ENCODE measurements at regions not wholly inside any gene's neighbourhood (a gene's known extent, or its start where the extent isn't known, plus 50 kb on each side); places are given as distances from the start of the nearest gene placed in this dataset.
"Not testable (repeated sequence)": the region's sequence is repeated elsewhere in the genome, so short reads cannot be mapped to it uniquely, and the experiment has no call there.

GRCh38 chr12:116664085-116664484, 73.8 kb downstream of the SPRING1 start:
- in situ Hi-C loops (cut with MboI; ENCODE audit: low sequenced_read_pairs in 4 of 4) (no loop called here), intact Hi-C loops (cut with DNase I; ENCODE audit: low total_unique reads) (no loop called here)

GRCh38 chr12:116662612-116663144, 75.2 kb downstream of the SPRING1 start:
- peak overlapping the region in 3 of 4 donors; percentile 16 to 44 (median 37) for H3K27ac ChIP-seq
- H3K27me3 ChIP-seq = no peaks in the 10 kb centered on the region
- H3K9me3 ChIP-seq = no peaks in the 10 kb centered on the region
- H3K4me3 ChIP-seq = peak overlapping the region in 1 of 4 donors; percentile 3
- peaks cover 13 to 22% of the 10 kb centered on the region in 2 donors for H3K4me1 ChIP-seq
- DNase-seq = no peak
- no peak for TF ChIP-seq POLR2A (IDR thresholded peaks at IDR 0.05)
- TF ChIP-seq, protein P1, sequence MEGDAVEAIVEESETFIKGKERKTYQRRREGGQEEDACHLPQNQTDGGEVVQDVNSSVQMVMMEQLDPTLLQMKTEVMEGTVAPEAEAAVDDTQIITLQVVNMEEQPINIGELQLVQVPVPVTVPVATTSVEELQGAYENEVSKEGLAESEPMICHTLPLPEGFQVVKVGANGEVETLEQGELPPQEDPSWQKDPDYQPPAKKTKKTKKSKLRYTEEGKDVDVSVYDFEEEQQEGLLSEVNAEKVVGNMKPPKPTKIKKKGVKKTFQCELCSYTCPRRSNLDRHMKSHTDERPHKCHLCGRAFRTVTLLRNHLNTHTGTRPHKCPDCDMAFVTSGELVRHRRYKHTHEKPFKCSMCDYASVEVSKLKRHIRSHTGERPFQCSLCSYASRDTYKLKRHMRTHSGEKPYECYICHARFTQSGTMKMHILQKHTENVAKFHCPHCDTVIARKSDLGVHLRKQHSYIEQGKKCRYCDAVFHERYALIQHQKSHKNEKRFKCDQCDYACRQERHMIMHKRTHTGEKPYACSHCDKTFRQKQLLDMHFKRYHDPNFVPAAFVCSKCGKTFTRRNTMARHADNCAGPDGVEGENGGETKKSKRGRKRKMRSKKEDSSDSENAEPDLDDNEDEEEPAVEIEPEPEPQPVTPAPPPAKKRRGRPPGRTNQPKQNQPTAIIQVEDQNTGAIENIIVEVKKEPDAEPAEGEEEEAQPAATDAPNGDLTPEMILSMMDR (IDR thresholded peaks at IDR 0.05 in 4 of 5, conservative IDR thresholded peaks at IDR 0.05 in 1 of 5) = no peak
- no peaks in the 10 kb centered on the region for H3K36me3 ChIP-seq
- in situ Hi-C loops (cut with MboI; ENCODE audit: low sequenced_read_pairs in 4 of 4) = no loop called here
- ATAC-seq = no peak
- intact Hi-C loops (cut with DNase I; ENCODE audit: low total_unique reads) = no loop called here

More at GRCh38 chr12:116664085-116664484, 73.8 kb downstream of the SPRING1 start:
- ATAC-seq = no peak
- Histone ChIP-seq H3K27ac (no peak overlapping the region), H3K4me3 (no peak overlapping the region), H3K9me3 (no peaks in the 10 kb centered on the region), H3K27me3 (no peaks in the 10 kb centered on the region), H3K4me1 (peaks cover under 1 to 16% of the 10 kb centered on the region in 2 donors), H3K36me3 (no peaks in the 10 kb centered on the region)
- no peak for DNase-seq
- TF ChIP-seq POLR2A (IDR thresholded peaks at IDR 0.05) = no peak
- TF ChIP-seq, protein P1 (IDR thresholded peaks at IDR 0.05 in 4 of 5, conservative IDR thresholded peaks at IDR 0.05 in 1 of 5) = no peak

DNA sequence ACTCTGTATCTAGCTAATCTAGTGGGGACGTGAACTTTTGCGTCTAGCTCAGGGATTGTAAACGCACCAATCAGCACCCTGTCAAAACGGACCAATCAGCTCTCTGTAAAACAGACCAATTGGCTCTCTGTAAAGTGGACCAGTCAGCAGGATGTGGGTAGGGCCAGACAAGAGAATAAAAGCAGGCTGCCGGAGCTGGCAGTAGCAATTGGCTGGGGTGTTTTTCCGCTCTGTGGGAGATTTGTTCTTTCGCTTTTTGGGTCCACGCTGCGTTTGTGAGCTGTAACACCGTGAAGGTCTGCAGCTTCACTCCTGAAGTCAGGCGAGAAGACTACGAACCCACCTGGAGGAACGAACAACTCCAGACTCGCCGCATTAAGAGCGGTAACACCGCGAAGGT, 76.5 kb downstream of the SPRING1 start:
- in situ Hi-C loops (cut with MboI; ENCODE audit: low sequenced_read_pairs in 4 of 4) = no loop called here
- H3K4me3 ChIP-seq = no peak overlapping the region

DNA sequence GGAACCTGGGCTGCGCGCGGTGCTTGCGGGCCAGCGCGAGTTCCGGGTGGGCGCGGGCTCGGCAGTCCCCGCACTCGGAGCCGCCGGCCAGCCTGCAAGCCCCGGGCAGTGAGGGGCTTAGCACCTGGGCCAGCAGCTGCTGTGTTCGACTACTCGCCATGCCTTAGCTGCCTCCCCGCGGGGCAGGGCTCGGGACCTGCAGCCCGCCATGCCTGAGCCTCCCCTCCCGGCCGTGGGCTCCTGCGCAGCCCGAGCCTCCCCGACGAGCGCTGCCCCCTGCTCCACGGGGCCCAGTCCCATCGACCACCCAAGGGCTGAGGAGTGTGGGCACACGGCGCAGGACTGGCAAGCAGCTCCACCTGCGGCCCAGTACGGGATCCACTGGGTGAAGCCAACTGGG, 77.1 kb downstream of the SPRING1 start:
- H3K27ac ChIP-seq; intact Hi-C loops (cut with DNase I; ENCODE audit: low total_unique reads); H3K27me3 ChIP-seq; in situ Hi-C loops (cut with MboI; ENCODE audit: low sequenced_read_pairs in 4 of 4); ATAC-seq; H3K36me3 ChIP-seq; H3K9me3 ChIP-seq; H3K4me3 ChIP-seq; DNase-seq: not testable (repeated sequence)
- H3K4me1 ChIP-seq = peaks cover 13 to 17% of the 10 kb centered on the region in 2 donors

More for the DNA sequence above, 76.5 kb downstream of the SPRING1 start:
- H3K27me3 ChIP-seq = no peaks in the 10 kb centered on the region
- no peaks in the 10 kb centered on the region for H3K36me3 ChIP-seq
- intact Hi-C loops (cut with DNase I; ENCODE audit: low total_unique reads) = no loop called here
- ATAC-seq (no peak), DNase-seq (no peak)
- TF ChIP-seq POLR2A (IDR thresholded peaks at IDR 0.05) = no peak
- TF ChIP-seq, protein P1 (IDR thresholded peaks at IDR 0.05 in 4 of 5, conservative IDR thresholded peaks at IDR 0.05 in 1 of 5) = no peak
- H3K9me3 ChIP-seq = no peaks in the 10 kb centered on the region
- peaks cover 13 to 17% of the 10 kb centered on the region in 2 donors for H3K4me1 ChIP-seq
- no peak overlapping the region for H3K27ac ChIP-seq

DNA sequence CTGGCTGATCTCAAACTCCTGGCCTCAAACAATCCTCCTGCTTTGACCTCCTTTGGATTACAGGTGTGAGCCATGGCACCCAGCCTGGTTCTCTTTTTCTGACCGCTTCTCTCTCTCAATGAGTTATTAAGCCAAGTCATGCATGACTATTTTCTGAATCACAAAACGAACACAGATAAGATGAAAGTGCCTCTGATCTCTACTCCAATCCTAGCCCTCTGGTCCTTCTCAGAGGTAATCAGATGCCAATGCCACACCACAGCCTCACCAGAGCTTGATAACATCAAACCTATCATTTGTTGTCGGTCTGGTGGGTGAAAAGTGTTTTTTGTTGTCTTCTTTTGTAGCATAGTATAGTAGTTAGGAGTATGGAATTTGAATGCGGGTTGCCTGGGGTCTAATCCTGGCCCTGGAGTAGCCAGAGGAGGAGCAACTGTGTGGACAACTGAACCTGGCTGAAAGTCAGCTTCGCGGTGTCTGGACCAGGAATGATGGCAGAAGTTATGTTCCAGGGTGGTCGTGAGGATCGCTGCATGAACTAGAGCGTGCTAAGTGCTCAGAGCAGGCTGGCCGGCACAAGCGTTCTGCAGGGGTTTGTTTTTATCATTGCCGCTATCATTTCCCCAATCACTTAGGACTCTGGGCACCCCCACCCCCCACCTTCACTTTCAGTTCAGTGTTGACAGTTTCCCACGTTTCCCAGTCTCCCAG, 77.9 kb downstream of the SPRING1 start:
- in situ Hi-C loops (cut with MboI; ENCODE audit: low sequenced_read_pairs in 4 of 4) = no loop called here
- no peak for TF ChIP-seq POLR2A (IDR thresholded peaks at IDR 0.05)
- TF ChIP-seq, protein P1 (IDR thresholded peaks at IDR 0.05 in 4 of 5, conservative IDR thresholded peaks at IDR 0.05 in 1 of 5) = no peak
- no peaks in the 10 kb centered on the region for H3K9me3 ChIP-seq
- H3K36me3 ChIP-seq = no peaks in the 10 kb centered on the region
- H3K27me3 ChIP-seq = no peaks in the 10 kb centered on the region
- ATAC-seq = no peak
- no peak overlapping the region for H3K4me3 ChIP-seq
- DNase-seq = no peak
- peaks cover 12 to 13% of the 10 kb centered on the region in 2 donors for H3K4me1 ChIP-seq
- no peak overlapping the region for H3K27ac ChIP-seq
- intact Hi-C loops (cut with DNase I; ENCODE audit: low total_unique reads) = no loop called here
